WERI-Rb-1 (cell line): ENCODE measurements at regions not wholly inside any gene's neighbourhood (a gene's known extent, or its start where the extent isn't known, plus 50 kb on each side); places are given as distances from the start of the nearest gene placed in this dataset.

Experiments
- DNase-seq: peaks from one replicate; pipeline ENCODE4 v3.0.0-alpha.2; 2020
- H3K27ac ChIP-seq: fragments of 250-450 bp; sonication (Bioruptor Pico); 2 replicates; pipeline ENCODE4 v1.5.1; 2020; ENCODE audit warnings: mild to moderate bottlenecking, moderate library complexity
- H3K27me3 ChIP-seq: fragments of 250-450 bp; sonication (Bioruptor Pico); 2 replicates; pipeline ENCODE4 v1.5.1; 2021; ENCODE audit warnings: mild to moderate bottlenecking, low read depth, moderate library complexity; ENCODE audit not compliant: insufficient read depth, severe bottlenecking
- H3K36me3 ChIP-seq: fragments of 250-450 bp; sonication (Bioruptor Pico); 2 replicates; pipeline ENCODE4 v1.5.1; 2020; ENCODE audit warnings: mild to moderate bottlenecking, moderate library complexity
- H3K4me3 ChIP-seq: 2 replicates; pipeline ENCODE4 v1.5.1; 2011; ENCODE audit warnings: low read depth, mild to moderate bottlenecking, control low read depth, low read length
- H3K9me3 ChIP-seq: fragments of 250-450 bp; sonication (Bioruptor Pico); 2 replicates; pipeline ENCODE4 v1.5.1; 2021; ENCODE audit warnings: mild to moderate bottlenecking, moderate library complexity; ENCODE audit not compliant: severe bottlenecking
- TF ChIP-seq, protein P1 (sequence below): IDR thresholded peaks from 2 replicates; pipeline ENCODE4 v1.5.1; 2011; ENCODE audit warnings: low read depth, mild to moderate bottlenecking, control low read depth, inconsistent platforms, low read length

DNA sequence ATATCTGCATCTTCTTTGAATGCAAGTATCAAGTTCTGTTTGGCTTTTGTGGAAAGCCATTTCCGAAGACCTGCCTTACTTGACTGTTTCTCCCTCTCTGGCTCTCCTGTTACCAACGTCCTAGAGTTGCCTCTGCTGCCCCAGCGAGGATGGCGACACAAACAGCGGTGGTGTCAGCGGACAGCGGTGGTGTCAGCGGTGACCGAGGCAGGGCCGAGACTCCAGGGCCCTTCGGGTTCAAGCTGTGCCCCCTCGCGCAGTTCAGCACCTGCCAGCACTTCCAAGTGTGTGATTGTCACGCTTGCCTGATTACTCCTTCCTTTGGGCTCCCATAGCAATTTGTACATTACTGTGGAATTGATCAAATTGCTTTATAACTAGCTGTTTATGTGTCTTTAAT is 336.9 kb upstream of the FAT1 start:
- Histone ChIP-seq H3K4me3 (no peak overlapping the region), H3K27me3 (peaks cover 87% of the 10 kb centered on the region), H3K36me3 (no peaks in the 10 kb centered on the region), H3K9me3 (no peaks in the 10 kb centered on the region), H3K27ac (no peak overlapping the region)
- TF ChIP-seq, protein P1, sequence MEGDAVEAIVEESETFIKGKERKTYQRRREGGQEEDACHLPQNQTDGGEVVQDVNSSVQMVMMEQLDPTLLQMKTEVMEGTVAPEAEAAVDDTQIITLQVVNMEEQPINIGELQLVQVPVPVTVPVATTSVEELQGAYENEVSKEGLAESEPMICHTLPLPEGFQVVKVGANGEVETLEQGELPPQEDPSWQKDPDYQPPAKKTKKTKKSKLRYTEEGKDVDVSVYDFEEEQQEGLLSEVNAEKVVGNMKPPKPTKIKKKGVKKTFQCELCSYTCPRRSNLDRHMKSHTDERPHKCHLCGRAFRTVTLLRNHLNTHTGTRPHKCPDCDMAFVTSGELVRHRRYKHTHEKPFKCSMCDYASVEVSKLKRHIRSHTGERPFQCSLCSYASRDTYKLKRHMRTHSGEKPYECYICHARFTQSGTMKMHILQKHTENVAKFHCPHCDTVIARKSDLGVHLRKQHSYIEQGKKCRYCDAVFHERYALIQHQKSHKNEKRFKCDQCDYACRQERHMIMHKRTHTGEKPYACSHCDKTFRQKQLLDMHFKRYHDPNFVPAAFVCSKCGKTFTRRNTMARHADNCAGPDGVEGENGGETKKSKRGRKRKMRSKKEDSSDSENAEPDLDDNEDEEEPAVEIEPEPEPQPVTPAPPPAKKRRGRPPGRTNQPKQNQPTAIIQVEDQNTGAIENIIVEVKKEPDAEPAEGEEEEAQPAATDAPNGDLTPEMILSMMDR = no peak
- no peak for DNase-seq

DNA sequence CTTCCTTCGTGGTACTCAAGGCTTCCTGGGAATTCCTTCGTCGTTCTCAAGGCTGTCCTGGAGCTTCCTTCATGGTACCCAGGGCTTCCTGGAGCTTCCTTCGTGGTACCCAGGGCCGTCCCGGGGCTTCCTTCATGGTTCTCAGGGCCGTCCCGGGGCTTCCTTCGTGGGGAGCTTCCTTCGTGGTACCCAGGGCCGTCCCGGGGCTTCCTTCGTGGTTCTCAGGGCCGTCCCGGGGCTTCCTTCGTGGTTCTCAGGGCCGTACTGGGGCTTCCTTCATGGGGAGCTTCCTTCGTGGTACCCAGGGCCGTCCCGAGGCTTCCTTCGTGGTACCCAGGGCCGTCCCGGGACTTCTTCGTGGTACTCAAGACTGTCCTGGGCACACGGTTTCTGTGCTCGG is 339.6 kb upstream of the FAT1 start:
- Histone ChIP-seq H3K9me3 (no peaks in the 10 kb centered on the region), H3K27ac (no peak overlapping the region), H3K4me3 (no peak overlapping the region), H3K36me3 (no peaks in the 10 kb centered on the region), H3K27me3 (peaks cover 87% of the 10 kb centered on the region)
- DNase-seq = no peak
- TF ChIP-seq, protein P1 = no peak

DNA sequence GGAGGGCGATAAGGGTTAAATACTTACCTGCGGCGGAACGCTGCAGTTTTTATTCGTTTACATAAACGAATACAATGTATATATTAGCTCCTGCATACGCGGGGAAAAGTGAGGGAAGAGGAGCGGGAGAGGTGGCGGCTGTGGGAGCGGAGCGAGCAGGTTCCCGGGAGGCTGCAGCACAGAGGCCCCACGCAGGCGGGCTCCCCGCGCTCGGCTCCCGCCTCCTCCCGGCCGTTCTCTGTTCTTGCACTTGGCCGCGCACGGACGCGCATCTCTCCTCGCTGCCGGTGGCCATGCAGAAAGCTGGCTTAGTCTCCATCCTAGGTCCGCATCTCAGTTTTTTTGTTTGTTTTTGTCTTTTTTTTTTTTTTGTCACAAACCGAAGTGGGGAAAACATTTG is 340.4 kb upstream of the FAT1 start:
- no peak overlapping the region for H3K4me3 ChIP-seq
- peaks cover 87% of the 10 kb centered on the region for H3K27me3 ChIP-seq
- no peaks in the 10 kb centered on the region for H3K9me3 ChIP-seq
- DNase-seq = no peak
- TF ChIP-seq, protein P1 = no peak
- H3K27ac ChIP-seq = no peak overlapping the region
- no peaks in the 10 kb centered on the region for H3K36me3 ChIP-seq

DNA sequence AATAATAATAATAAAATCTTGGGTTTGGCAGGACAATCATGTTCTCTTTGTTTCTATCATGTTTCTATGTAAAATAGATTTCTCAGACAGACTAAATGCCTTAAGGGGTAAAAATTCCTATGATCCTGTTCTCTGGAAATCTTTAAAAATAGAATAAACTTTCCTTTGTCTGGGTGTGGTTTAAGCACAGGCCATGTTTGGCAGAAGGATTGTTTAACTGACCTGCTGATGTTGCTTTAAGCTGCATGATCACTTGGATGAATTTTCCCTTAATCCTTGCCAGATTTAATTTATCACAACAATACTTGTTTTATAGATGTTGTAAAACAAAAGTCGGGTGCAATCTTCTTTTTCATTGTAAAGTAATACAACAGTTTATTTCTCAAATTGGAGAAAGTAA is 341.7 kb upstream of the FAT1 start:
- H3K27me3 ChIP-seq = peaks cover 87% of the 10 kb centered on the region
- no peaks in the 10 kb centered on the region for H3K9me3 ChIP-seq
- no peak for DNase-seq
- no peaks in the 10 kb centered on the region for H3K36me3 ChIP-seq
- no peak overlapping the region for H3K4me3 ChIP-seq
- H3K27ac ChIP-seq = no peak overlapping the region
- TF ChIP-seq, protein P1 = no peak

DNA sequence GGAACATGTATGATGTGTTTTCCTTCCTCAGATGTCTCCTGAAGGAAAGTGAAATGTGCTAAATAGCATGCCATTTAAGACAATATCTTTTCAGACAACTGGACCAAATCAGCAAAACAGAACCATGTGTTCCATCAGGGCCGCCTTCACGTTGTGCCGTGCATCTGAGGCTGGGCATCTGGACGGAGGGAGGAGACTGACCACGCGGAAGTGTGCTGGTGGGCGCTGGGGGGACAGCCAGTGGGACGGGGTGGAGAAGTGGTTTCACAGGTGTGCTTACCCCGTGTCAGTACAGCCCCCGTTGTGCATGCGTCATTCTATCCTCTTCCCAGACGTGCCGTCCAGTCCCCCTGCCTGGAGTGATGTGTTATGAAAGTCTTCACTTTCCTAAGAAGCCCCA is 342.1 kb upstream of the FAT1 start:
- no peak overlapping the region for H3K27ac ChIP-seq
- TF ChIP-seq, protein P1 = no peak
- H3K27me3 ChIP-seq = peaks cover 87% of the 10 kb centered on the region
- no peak for DNase-seq
- no peaks in the 10 kb centered on the region for H3K36me3 ChIP-seq
- H3K9me3 ChIP-seq = no peaks in the 10 kb centered on the region
- no peak overlapping the region for H3K4me3 ChIP-seq

DNA sequence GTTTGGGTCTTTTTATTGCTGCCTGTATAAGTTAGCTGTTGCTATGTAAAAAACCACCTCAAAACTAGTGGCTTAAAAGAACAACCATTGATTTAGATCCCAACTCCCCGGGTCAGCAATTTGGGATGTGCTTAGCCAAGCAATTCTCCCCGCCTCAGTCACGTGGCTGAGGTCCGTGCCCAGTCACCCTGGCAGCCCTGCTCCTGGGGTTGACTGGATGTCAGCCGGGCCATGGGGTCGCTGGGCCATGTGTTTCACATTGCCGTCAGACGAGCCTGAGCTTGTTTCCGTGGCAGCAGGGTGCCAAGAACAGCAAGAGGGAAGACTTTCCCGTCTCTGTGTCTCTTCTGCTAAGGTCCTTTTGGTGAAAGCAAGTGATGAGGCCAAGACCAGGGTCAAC is 345.7 kb upstream of the FAT1 start:
- no peak overlapping the region for H3K27ac ChIP-seq
- TF ChIP-seq, protein P1 = no peak
- H3K36me3 ChIP-seq = no peaks in the 10 kb centered on the region
- no peak overlapping the region for H3K4me3 ChIP-seq
- H3K9me3 ChIP-seq = no peaks in the 10 kb centered on the region
- no peak for DNase-seq
- peaks cover 87% of the 10 kb centered on the region for H3K27me3 ChIP-seq
